ENCODE measurements at regions not wholly inside any gene's neighbourhood (a gene's known extent, or its start where the extent isn't known, plus 50 kb on each side); places are given as distances from the start of the nearest gene placed in this dataset.
"Not testable (repeated sequence)": the region's sequence is repeated elsewhere in the genome, so short reads cannot be mapped to it uniquely, and the experiment has no call there.

DNA sequence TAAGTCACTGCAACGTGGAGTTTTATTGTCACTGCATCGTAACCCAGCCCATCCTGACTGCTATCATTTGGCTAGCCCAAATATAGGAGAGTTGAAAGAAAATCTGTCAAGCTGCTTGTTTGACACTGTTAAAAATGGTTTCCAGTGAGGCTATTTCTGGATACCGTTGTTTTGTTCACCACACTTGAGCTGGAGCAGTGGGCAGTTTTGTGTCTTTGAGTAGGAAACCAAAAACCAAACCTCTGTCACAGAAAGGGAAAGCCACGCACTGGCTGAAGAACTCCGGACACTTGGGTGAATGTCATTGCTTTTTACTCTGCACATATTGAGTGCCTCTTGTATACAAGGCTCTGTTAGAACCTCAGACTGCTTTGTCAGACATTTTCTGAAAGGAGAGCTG is 446.4 kb upstream of the CFAP20DC start:
- no peak overlapping the region for H3K27ac ChIP-seq (ENCODE audit: insufficient read depth, low read length, poor library complexity, severe bottlenecking)
- H3K4me1 ChIP-seq (ENCODE audit: control insufficient read depth, insufficient read depth, low read length, poor library complexity, severe bottlenecking), result no peaks in the 10 kb centered on the region
- no peaks in the 10 kb centered on the region for H3K9me3 ChIP-seq (ENCODE audit: control insufficient read depth, low read length)
- no peak overlapping the region for H3K4me3 ChIP-seq (ENCODE audit: insufficient read depth, low read depth, low read length, poor library complexity, severe bottlenecking)
- no peaks in the 10 kb centered on the region for H3K36me3 ChIP-seq (ENCODE audit: control insufficient read depth, insufficient read depth, low read length)
- no peak for DNase-seq
- no peaks in the 10 kb centered on the region for H3K27me3 ChIP-seq (replicated peaks; ENCODE audit: control insufficient read depth, insufficient read depth, low read length, poor library complexity, severe bottlenecking)

DNA sequence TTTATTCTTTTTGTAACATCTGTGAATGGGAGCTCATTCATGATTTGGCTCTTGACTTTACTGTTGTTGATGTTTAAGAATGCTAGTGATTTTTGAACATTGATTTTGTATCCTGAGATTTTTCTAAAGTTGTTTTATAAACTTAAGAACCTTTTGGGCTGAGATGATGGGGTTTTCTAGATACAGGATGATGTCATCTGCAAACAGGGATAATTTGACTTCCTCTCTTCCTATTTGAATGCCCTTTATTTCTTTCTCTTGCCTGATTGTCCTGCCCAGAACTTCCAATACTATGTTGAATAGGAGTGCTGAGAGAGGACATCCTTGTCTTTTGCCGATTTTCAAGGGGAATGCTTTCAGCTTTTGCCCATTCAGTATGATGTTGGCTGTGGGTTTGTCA is 445.1 kb upstream of the CFAP20DC start:
- H3K27me3 ChIP-seq (replicated peaks; ENCODE audit: control insufficient read depth, insufficient read depth, low read length, poor library complexity, severe bottlenecking); H3K4me1 ChIP-seq (ENCODE audit: control insufficient read depth, insufficient read depth, low read length, poor library complexity, severe bottlenecking); DNase-seq; H3K4me3 ChIP-seq (ENCODE audit: insufficient read depth, low read depth, low read length, poor library complexity, severe bottlenecking); H3K36me3 ChIP-seq (ENCODE audit: control insufficient read depth, insufficient read depth, low read length); H3K9me3 ChIP-seq (ENCODE audit: control insufficient read depth, low read length); H3K27ac ChIP-seq (ENCODE audit: insufficient read depth, low read length, poor library complexity, severe bottlenecking): not testable (repeated sequence)

DNA sequence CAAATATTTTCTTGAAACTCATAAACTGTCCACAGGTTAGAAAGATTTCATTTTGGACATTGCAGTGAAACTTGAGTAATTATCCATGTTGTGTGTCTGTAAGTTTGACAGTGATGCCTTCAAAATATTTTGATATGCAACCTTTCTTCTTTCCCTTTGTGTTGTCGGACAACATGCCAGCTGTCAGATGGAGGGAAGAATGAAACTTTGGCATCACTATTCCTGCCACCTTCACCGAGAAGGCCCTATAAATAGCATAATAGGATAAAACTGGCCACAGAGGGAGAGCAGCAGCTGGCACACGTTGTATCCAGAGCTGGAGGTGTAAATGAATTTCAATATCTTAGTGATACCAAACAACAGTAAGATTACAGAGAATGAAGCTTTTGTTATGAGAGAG is 436.7 kb upstream of the CFAP20DC start:
- no peaks in the 10 kb centered on the region for H3K4me1 ChIP-seq (ENCODE audit: control insufficient read depth, insufficient read depth, low read length, poor library complexity, severe bottlenecking)
- no peak overlapping the region for H3K4me3 ChIP-seq (ENCODE audit: insufficient read depth, low read depth, low read length, poor library complexity, severe bottlenecking)
- H3K27me3 ChIP-seq (replicated peaks; ENCODE audit: control insufficient read depth, insufficient read depth, low read length, poor library complexity, severe bottlenecking), result no peaks in the 10 kb centered on the region
- H3K27ac ChIP-seq (ENCODE audit: insufficient read depth, low read length, poor library complexity, severe bottlenecking), result no peak overlapping the region
- H3K36me3 ChIP-seq (ENCODE audit: control insufficient read depth, insufficient read depth, low read length), result no peaks in the 10 kb centered on the region
- DNase-seq, result no peak
- H3K9me3 ChIP-seq (ENCODE audit: control insufficient read depth, low read length), result no peaks in the 10 kb centered on the region

DNA sequence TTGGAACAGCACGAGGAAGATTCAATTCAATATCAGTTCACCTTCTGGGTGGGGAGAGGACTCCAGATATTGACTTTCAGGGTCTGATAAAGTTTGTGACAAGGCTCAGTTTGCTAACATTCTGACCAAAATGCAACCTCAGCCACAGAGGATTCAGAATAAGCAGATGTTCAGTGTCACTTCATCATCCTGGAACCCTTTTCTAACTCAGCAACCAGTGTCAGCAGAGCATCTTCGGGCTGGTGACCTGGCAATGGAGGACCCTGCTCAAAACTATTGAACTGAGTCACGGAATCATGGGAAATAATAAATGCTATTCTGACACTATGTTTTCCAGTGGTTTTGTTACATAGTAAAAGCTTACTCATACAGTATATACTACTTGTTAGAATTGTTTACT is 433.4 kb upstream of the CFAP20DC start:
- no peaks in the 10 kb centered on the region for H3K36me3 ChIP-seq (ENCODE audit: control insufficient read depth, insufficient read depth, low read length)

DNA sequence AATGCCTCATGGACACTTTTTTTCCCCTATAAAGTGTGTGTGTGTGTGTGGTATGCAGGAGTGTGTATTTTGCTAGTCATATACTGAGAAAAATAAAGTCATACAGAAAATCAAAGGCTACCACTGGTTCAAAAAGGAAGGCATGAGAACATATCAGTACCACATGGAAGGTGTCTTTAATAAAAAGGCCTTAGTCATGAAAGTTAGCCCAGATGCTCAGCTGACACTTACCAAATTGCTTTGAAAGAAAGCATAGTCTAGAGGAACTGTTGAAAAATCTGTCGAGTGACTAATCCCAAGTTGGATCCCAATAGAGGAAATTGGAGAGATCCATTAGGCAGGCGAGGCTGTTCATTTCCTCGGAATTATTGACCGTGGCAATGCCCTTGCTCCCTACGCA is 432.9 kb upstream of the CFAP20DC start:
- Histone ChIP-seq H3K4me1 (ENCODE audit: control insufficient read depth, insufficient read depth, low read length, poor library complexity, severe bottlenecking) (no peaks in the 10 kb centered on the region), H3K9me3 (ENCODE audit: control insufficient read depth, low read length) (no peaks in the 10 kb centered on the region), H3K27ac (ENCODE audit: insufficient read depth, low read length, poor library complexity, severe bottlenecking) (no peak overlapping the region), H3K36me3 (ENCODE audit: control insufficient read depth, insufficient read depth, low read length) (no peaks in the 10 kb centered on the region), H3K27me3 (replicated peaks; ENCODE audit: control insufficient read depth, insufficient read depth, low read length, poor library complexity, severe bottlenecking) (no peaks in the 10 kb centered on the region), H3K4me3 (ENCODE audit: insufficient read depth, low read depth, low read length, poor library complexity, severe bottlenecking) (no peak overlapping the region)
- no peak for DNase-seq

More for the DNA sequence above, 433.4 kb upstream of the CFAP20DC start:
- H3K27me3 ChIP-seq (replicated peaks; ENCODE audit: control insufficient read depth, insufficient read depth, low read length, poor library complexity, severe bottlenecking), result no peaks in the 10 kb centered on the region
- DNase-seq, result no peak
- no peaks in the 10 kb centered on the region for H3K4me1 ChIP-seq (ENCODE audit: control insufficient read depth, insufficient read depth, low read length, poor library complexity, severe bottlenecking)
- no peak overlapping the region for H3K27ac ChIP-seq (ENCODE audit: insufficient read depth, low read length, poor library complexity, severe bottlenecking)
- no peak overlapping the region for H3K4me3 ChIP-seq (ENCODE audit: insufficient read depth, low read depth, low read length, poor library complexity, severe bottlenecking)
- H3K9me3 ChIP-seq (ENCODE audit: control insufficient read depth, low read length), result no peaks in the 10 kb centered on the region

DNA sequence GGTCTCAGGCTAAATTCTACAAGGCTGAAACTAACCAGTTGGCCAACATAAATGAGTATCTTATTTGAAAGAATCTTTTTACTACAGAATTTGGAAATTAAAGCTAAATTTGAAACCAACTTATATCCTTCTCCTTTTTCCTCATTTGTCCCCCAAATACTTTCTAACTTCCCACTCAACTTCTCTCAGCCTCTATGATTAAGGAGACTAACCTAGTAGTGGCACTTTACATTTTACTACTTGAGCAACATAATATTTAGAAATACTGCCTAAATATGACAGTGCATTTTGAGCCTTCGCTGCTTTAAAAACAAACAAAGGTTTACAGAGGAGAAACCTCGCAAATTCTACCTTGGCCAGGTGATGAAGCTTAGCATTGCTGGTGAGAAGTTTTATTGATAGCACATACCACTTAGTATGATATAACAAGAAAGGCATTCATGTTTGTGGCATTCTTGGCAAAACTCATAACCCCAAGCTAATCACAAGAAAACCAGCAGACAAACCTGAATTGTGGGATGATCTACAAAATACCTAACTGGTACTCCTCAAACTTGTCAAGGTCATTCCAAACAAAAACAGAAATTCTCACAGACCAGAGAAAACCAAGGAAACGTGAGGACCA is 432.1 kb upstream of the CFAP20DC start:
- no peak for DNase-seq
- Histone ChIP-seq H3K27me3 (replicated peaks; ENCODE audit: control insufficient read depth, insufficient read depth, low read length, poor library complexity, severe bottlenecking) (no peaks in the 10 kb centered on the region), H3K4me3 (ENCODE audit: insufficient read depth, low read depth, low read length, poor library complexity, severe bottlenecking) (no peak overlapping the region), H3K4me1 (ENCODE audit: control insufficient read depth, insufficient read depth, low read length, poor library complexity, severe bottlenecking) (no peaks in the 10 kb centered on the region), H3K36me3 (ENCODE audit: control insufficient read depth, insufficient read depth, low read length) (no peaks in the 10 kb centered on the region), H3K9me3 (ENCODE audit: control insufficient read depth, low read length) (no peaks in the 10 kb centered on the region), H3K27ac (ENCODE audit: insufficient read depth, low read length, poor library complexity, severe bottlenecking) (no peak overlapping the region)

DNA sequence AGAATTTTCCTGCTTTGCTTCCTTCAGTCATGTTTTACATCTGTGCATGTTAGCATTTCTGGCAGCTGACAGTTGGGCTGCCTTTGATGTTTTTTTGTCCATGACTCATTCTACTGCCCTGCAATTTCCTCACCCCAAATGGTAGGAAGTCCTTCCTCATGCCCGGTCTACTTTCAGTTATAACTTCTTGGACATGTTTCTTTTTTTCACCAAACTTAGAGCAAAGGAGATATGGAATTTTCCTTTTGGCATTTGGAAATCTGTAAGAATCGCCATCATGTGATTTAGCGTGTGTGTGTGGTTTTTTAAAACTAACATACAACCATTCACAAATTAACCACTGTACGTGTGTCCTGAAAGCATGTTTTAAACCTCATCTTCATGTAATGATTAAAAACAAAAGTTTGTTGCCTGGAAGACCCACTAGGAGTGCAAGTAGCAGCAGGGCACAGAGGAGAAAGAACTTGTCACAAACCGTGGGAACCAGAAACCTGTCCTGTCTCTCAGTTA is 430.7 kb upstream of the CFAP20DC start:
- no peaks in the 10 kb centered on the region for H3K27me3 ChIP-seq (replicated peaks; ENCODE audit: control insufficient read depth, insufficient read depth, low read length, poor library complexity, severe bottlenecking)
- no peak overlapping the region for H3K4me3 ChIP-seq (ENCODE audit: insufficient read depth, low read depth, low read length, poor library complexity, severe bottlenecking)
- H3K27ac ChIP-seq (ENCODE audit: insufficient read depth, low read length, poor library complexity, severe bottlenecking), result no peak overlapping the region
- H3K4me1 ChIP-seq (ENCODE audit: control insufficient read depth, insufficient read depth, low read length, poor library complexity, severe bottlenecking), result no peaks in the 10 kb centered on the region
- H3K9me3 ChIP-seq (ENCODE audit: control insufficient read depth, low read length), result no peaks in the 10 kb centered on the region
- no peaks in the 10 kb centered on the region for H3K36me3 ChIP-seq (ENCODE audit: control insufficient read depth, insufficient read depth, low read length)
- no peak for DNase-seq

DNA sequence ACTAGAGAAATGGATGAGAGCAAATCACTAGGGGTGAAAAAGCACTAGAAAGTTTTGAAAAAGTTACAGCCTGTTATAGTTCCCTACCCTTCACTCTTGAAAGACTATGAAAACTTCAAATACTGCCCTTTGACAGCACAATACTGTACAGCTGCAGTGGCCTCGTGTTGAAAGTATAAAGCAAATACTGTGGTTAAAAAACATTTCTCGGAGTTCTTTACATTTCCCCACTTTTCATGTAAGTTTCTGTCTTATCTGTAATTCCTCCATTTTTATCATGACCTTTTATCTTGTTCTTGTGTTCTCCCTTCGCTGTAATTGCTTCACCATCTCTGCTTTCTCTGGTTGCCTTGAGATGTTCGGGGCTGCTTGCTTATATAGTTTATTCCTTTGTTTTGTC is 423.8 kb upstream of the CFAP20DC start:
- Histone ChIP-seq H3K9me3 (ENCODE audit: control insufficient read depth, low read length) (no peaks in the 10 kb centered on the region), H3K27ac (ENCODE audit: insufficient read depth, low read length, poor library complexity, severe bottlenecking) (no peak overlapping the region), H3K36me3 (ENCODE audit: control insufficient read depth, insufficient read depth, low read length) (no peaks in the 10 kb centered on the region), H3K4me3 (ENCODE audit: insufficient read depth, low read depth, low read length, poor library complexity, severe bottlenecking) (no peak overlapping the region), H3K4me1 (ENCODE audit: control insufficient read depth, insufficient read depth, low read length, poor library complexity, severe bottlenecking) (no peaks in the 10 kb centered on the region), H3K27me3 (replicated peaks; ENCODE audit: control insufficient read depth, insufficient read depth, low read length, poor library complexity, severe bottlenecking) (no peaks in the 10 kb centered on the region)
- no peak for DNase-seq

DNA sequence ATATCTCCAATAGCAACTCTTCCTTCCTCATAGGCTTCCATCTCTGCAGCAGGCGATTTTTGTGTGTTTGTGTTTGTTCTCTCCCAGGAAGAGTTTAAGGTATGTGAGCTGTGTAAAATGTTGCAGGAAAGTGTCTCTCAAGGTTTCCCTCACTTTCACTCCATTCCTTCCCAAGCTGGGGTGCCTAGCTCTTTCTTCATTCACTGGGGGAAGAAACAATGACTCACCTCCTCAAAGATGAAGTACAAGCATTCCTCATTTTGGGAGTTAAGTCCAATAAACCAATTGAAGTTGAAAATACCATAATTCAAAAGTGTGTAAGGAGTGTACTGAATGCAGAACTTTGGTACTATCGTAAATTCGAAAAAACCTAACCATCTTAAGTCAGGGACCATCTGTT is 422.7 kb upstream of the CFAP20DC start:
- H3K36me3 ChIP-seq (ENCODE audit: control insufficient read depth, insufficient read depth, low read length), result no peaks in the 10 kb centered on the region
- no peak for DNase-seq
- H3K9me3 ChIP-seq (ENCODE audit: control insufficient read depth, low read length), result no peaks in the 10 kb centered on the region
- no peaks in the 10 kb centered on the region for H3K4me1 ChIP-seq (ENCODE audit: control insufficient read depth, insufficient read depth, low read length, poor library complexity, severe bottlenecking)
- H3K27me3 ChIP-seq (replicated peaks; ENCODE audit: control insufficient read depth, insufficient read depth, low read length, poor library complexity, severe bottlenecking), result no peaks in the 10 kb centered on the region
- no peak overlapping the region for H3K4me3 ChIP-seq (ENCODE audit: insufficient read depth, low read depth, low read length, poor library complexity, severe bottlenecking)
- H3K27ac ChIP-seq (ENCODE audit: insufficient read depth, low read length, poor library complexity, severe bottlenecking), result no peak overlapping the region

DNA sequence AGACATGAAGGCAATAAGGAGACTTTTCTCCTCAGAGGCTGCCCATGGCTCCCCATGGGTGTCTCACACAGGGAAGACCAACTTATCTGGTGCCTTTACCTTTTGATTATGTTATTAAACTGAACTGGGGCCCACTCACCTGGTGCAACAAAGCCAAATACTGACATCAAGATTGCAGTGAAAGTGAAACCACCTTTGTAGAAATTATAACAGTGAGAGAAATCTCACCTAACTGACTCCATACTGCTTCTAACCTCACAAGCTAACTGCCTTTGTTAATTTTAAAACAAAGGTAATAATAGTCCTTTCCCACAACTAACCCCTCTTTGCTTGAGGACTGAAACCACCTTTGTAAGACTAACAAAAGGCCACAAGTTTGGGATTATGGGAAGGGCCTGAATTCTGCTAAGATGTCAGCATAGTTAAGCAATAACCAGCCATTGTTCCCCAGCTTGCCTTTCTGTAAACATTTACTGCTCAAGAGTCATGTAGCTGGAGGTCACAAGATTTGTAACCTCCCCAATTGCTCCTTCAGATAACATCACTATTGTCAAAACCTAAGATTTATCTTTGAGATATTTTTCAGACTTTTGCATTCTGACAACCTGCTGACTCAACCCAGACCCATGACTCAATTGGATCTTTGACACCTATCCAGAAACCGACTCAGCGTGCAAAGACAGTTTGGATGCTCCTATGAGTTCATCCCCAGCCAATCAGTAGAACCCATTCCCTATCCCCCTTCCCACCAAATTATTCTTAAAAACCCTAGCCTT is 420.3 kb upstream of the CFAP20DC start:
- Histone ChIP-seq H3K27ac (ENCODE audit: insufficient read depth, low read length, poor library complexity, severe bottlenecking) (no peak overlapping the region), H3K4me1 (ENCODE audit: control insufficient read depth, insufficient read depth, low read length, poor library complexity, severe bottlenecking) (no peaks in the 10 kb centered on the region), H3K36me3 (ENCODE audit: control insufficient read depth, insufficient read depth, low read length) (no peaks in the 10 kb centered on the region), H3K4me3 (ENCODE audit: insufficient read depth, low read depth, low read length, poor library complexity, severe bottlenecking) (no peak overlapping the region), H3K27me3 (replicated peaks; ENCODE audit: control insufficient read depth, insufficient read depth, low read length, poor library complexity, severe bottlenecking) (no peaks in the 10 kb centered on the region), H3K9me3 (ENCODE audit: control insufficient read depth, low read length) (no peaks in the 10 kb centered on the region)
- DNase-seq, result no peak
